NCI-H1417 (cell line): ENCODE measurements at regions not wholly inside any gene's neighbourhood (a gene's known extent, or its start where the extent isn't known, plus 50 kb on each side); places are given as distances from the start of the nearest gene placed in this dataset.

Experiments
- DNase-seq, 3 experiments: peaks; one replicate each; lab custom pipeline; 2025; lab: John Stamatoyannopoulos, UW

GRCh38 chr20:60321601-60322000 lies 363.4 kb downstream of the CDH26 start:
- no peak for DNase-seq

- DNase-seq: no peak
These were observed 368.6 kb downstream of the CDH26 start for GRCh38 chr20:60326821-60327220.

- DNase-seq: no peak
These were observed 369.9 kb downstream of the CDH26 start for GRCh38 chr20:60327971-60328660.

- no peak for DNase-seq
These were observed 372.2 kb downstream of the CDH26 start for GRCh38 chr20:60330461-60330860.

- peak; percentile 15 to 79 (median 65) for DNase-seq
These were observed 373.6 kb downstream of the CDH26 start for GRCh38 chr20:60331688-60332300.

- no peak for DNase-seq
These were observed 374.3 kb downstream of the CDH26 start for GRCh38 chr20:60332523-60332922.

- DNase-seq: no peak
These were observed 376.7 kb downstream of the CDH26 start for GRCh38 chr20:60334911-60335310.

GRCh38 chr20:60338556-60338955 lies 380.3 kb downstream of the CDH26 start:
- peak in 2 of 3 experiments; percentile 25 to 46 for DNase-seq

GRCh38 chr20:60339738-60340137 lies 381.5 kb downstream of the CDH26 start:
- no peak for DNase-seq

- DNase-seq: no peak
These were observed 382.0 kb downstream of the CDH26 start for GRCh38 chr20:60340232-60340631.

- no peak for DNase-seq
These were observed 382.8 kb downstream of the CDH26 start for GRCh38 chr20:60341062-60341461.

- no peak for DNase-seq
These were observed 386.9 kb downstream of the CDH26 start for GRCh38 chr20:60345106-60345505.

- DNase-seq: no peak
These were observed 391.2 kb downstream of the CDH26 start for GRCh38 chr20:60349418-60349817.

GRCh38 chr20:60352017-60352416 lies 393.8 kb downstream of the CDH26 start:
- DNase-seq: no peak

- no peak for DNase-seq
These were observed 394.4 kb downstream of the CDH26 start for GRCh38 chr20:60352596-60352995.

GRCh38 chr20:60354024-60354580 lies 395.9 kb downstream of the CDH26 start:
- DNase-seq: peak in 1 of 3 experiments; percentile 17

- DNase-seq: peak in 1 of 3 experiments; percentile 5
These were observed 399.9 kb downstream of the CDH26 start for GRCh38 chr20:60358101-60358500.

GRCh38 chr20:60359010-60359409 lies 400.8 kb downstream of the CDH26 start:
- DNase-seq: no peak

GRCh38 chr20:60361761-60362395 lies 403.7 kb downstream of the CDH26 start:
- no peak for DNase-seq

- no peak for DNase-seq
These were observed 404.3 kb downstream of the CDH26 start for GRCh38 chr20:60362531-60362930.

GRCh38 chr20:60363698-60364097 lies 405.5 kb downstream of the CDH26 start:
- no peak for DNase-seq

GRCh38 chr20:60365064-60365666 lies 406.9 kb downstream of the CDH26 start:
- DNase-seq: peak in 2 of 3 experiments; percentile 32 to 68
